Activated CD8-positive, alpha-beta memory T cell treated with anti-CD3 and anti-CD28 coated beads for 36 hours (primary cell): ENCODE measurements at regions not wholly inside any gene's neighbourhood (a gene's known extent, or its start where the extent isn't known, plus 50 kb on each side); places are given as distances from the start of the nearest gene placed in this dataset.

ENCODE experiments used
- CTCF ChIA-PET: fragments of 350-600 bp; sonication (Branson Sonifier 250); formaldehyde crosslinking; loops from one replicate; lab custom pipeline; 2021; ENCODE audit warnings: antibody characterized with exemption; lab: Charles Lee
- POLR2A ChIA-PET: fragments of 350-600 bp; sonication (Branson Sonifier 250); formaldehyde crosslinking; loops from one replicate; lab custom pipeline; 2021; ENCODE audit warnings: antibody characterized with exemption; lab: Charles Lee

- CTCF ChIA-PET = no interaction called here
- POLR2A ChIA-PET = no interaction called here
Observed at GRCh38 chr22:48587236-48587865, 1240.3 kb downstream of the BRD1 start.

GRCh38 chr22:48586799-48587185 lies 1240.9 kb downstream of the BRD1 start:
- ChIA-PET CTCF (no interaction called here), POLR2A (no interaction called here)

GRCh38 chr22:48585916-48586798 lies 1241.5 kb downstream of the BRD1 start:
- POLR2A ChIA-PET = no interaction called here
- CTCF ChIA-PET = no interaction called here

GRCh38 chr22:48584170-48584569 lies 1243.5 kb downstream of the BRD1 start:
- POLR2A ChIA-PET = no interaction called here
- CTCF ChIA-PET = no interaction called here

GRCh38 chr22:48581796-48582469 lies 1245.7 kb downstream of the BRD1 start:
- ChIA-PET POLR2A (no interaction called here), CTCF (no interaction called here)

GRCh38 chr22:48581205-48581766 lies 1246.4 kb downstream of the BRD1 start:
- CTCF ChIA-PET = no interaction called here
- POLR2A ChIA-PET = no interaction called here

- POLR2A ChIA-PET = no interaction called here
Observed at GRCh38 chr22:48580481-48580970, 1247.1 kb downstream of the BRD1 start.

GRCh38 chr22:48579928-48580309 lies 1247.8 kb downstream of the BRD1 start:
- POLR2A ChIA-PET = no interaction called here
- CTCF ChIA-PET = no interaction called here

More at GRCh38 chr22:48580481-48580970, 1247.1 kb downstream of the BRD1 start:
- CTCF ChIA-PET = no interaction called here

- POLR2A ChIA-PET = no interaction called here
- CTCF ChIA-PET = no interaction called here
Observed at GRCh38 chr22:48579043-48579927, 1248.4 kb downstream of the BRD1 start.

- POLR2A ChIA-PET = no interaction called here
- CTCF ChIA-PET = no interaction called here
Observed at GRCh38 chr22:48578138-48579042, 1249.3 kb downstream of the BRD1 start.

GRCh38 chr22:48577691-48578090 lies 1250.0 kb downstream of the BRD1 start:
- ChIA-PET CTCF (no interaction called here), POLR2A (no interaction called here)

- CTCF ChIA-PET = no interaction called here
- POLR2A ChIA-PET = no interaction called here
Observed at GRCh38 chr22:48577014-48577690, 1250.5 kb downstream of the BRD1 start.

- POLR2A ChIA-PET = no interaction called here
- CTCF ChIA-PET = no interaction called here
Observed at GRCh38 chr22:48576333-48577013, 1251.2 kb downstream of the BRD1 start.

GRCh38 chr22:48575618-48576332 lies 1251.9 kb downstream of the BRD1 start:
- POLR2A ChIA-PET = no interaction called here
- CTCF ChIA-PET = no interaction called here

GRCh38 chr22:48574776-48575617 lies 1252.7 kb downstream of the BRD1 start:
- ChIA-PET POLR2A (no interaction called here), CTCF (no interaction called here)

GRCh38 chr22:48573766-48574165 lies 1253.9 kb downstream of the BRD1 start:
- ChIA-PET CTCF (no interaction called here), POLR2A (no interaction called here)
